ENCODE measurements at regions not wholly inside any gene's neighbourhood (a gene's known extent, or its start where the extent isn't known, plus 50 kb on each side); places are given as distances from the start of the nearest gene placed in this dataset.

GRCh38 chr18:51578406-51578980 lies 381.0 kb upstream of the MEX3C start (continued):
- TF ChIP-seq E2F4 (CRISPR knock-in tag; IDR thresholded peaks at IDR 0.05; ENCODE audit: borderline replicate concordance, low read depth): no peak
- no peak for TF ChIP-seq GABPB1 (CRISPR knock-in tag; IDR thresholded peaks at IDR 0.05)
- no peak for TF ChIP-seq NR3C1 (CRISPR knock-in tag; conservative IDR thresholded peaks at IDR 0.05; ENCODE audit: low read depth)
- TF ChIP-seq SMAD3 (CRISPR knock-in tag; IDR thresholded peaks at IDR 0.05; ENCODE audit: borderline replicate concordance): no peak
- no peak for TF ChIP-seq ZNF317 (CRISPR knock-in tag; IDR thresholded peaks at IDR 0.05; ENCODE audit: borderline replicate concordance, low read depth)

GRCh38 chr18:51580580-51580979 lies 383.1 kb upstream of the MEX3C start:
- Mint-ChIP-seq H3K9me3 (peaks cover 21% of the 10 kb centered on the region), H3K27me3 (ENCODE audit: low read depth) (peaks cover 53% of the 10 kb centered on the region), H3K36me3 (0 out of 2 replicates have a peak, but pooled peaks cover 3% of the 10 kb centered on the region), H3K27ac (no peak overlapping the region), H3K4me1 (peaks cover 16% of the 10 kb centered on the region), H3K4me3 (no peak overlapping the region)
- CTCF ChIA-PET: no interaction called here
- ATAC-seq (peak; percentile 50; the same call in 1 of the 2 replicates), DNase-seq (ENCODE audit: low spot score) (no peak)
- POLR2A ChIA-PET: no interaction called here
- TF ChIP-seq FOXK1 (CRISPR knock-in tag; IDR thresholded peaks at IDR 0.05) (no peak), OVOL2 (CRISPR knock-in tag; IDR thresholded peaks at IDR 0.05; ENCODE audit: borderline replicate concordance) (no peak)

GRCh38 chr18:51582551-51582950 lies 385.1 kb upstream of the MEX3C start:
- POLR2A ChIA-PET: no interaction called here
- Mint-ChIP-seq H3K27ac (no peak overlapping the region), H3K9me3 (peaks cover 17% of the 10 kb centered on the region), H3K4me1 (peaks cover 16% of the 10 kb centered on the region), H3K4me3 (no peak overlapping the region), H3K36me3 (0 out of 2 replicates have a peak, but pooled peaks cover 3% of the 10 kb centered on the region), H3K27me3 (ENCODE audit: low read depth) (peaks cover 50% of the 10 kb centered on the region)
- CTCF ChIA-PET: no interaction called here
- DNase-seq (ENCODE audit: low spot score) (no peak), ATAC-seq (no peak)
- no peak for TF ChIP-seq ZNF121 (CRISPR knock-in tag; IDR thresholded peaks at IDR 0.05)
- no peak for TF ChIP-seq ZBTB43 (CRISPR knock-in tag; IDR thresholded peaks at IDR 0.05)
- TF ChIP-seq MAX (CRISPR knock-in tag; IDR thresholded peaks at IDR 0.05): no peak
- no peak for TF ChIP-seq ZNF423 (CRISPR knock-in tag; IDR thresholded peaks at IDR 0.05)
- no peak for TF ChIP-seq ZNF671 (CRISPR knock-in tag; IDR thresholded peaks at IDR 0.05)
- TF ChIP-seq STAT6 (CRISPR knock-in tag; conservative IDR thresholded peaks at IDR 0.05; ENCODE audit: low read depth): no peak
- no peak for TF ChIP-seq ERG (CRISPR knock-in tag; IDR thresholded peaks at IDR 0.05)
- TF ChIP-seq ATF1 (CRISPR knock-in tag; IDR thresholded peaks at IDR 0.05): no peak
- no peak for TF ChIP-seq NR2C2 (CRISPR knock-in tag; IDR thresholded peaks at IDR 0.05)
